ENCODE measurements at regions not wholly inside any gene's neighbourhood (a gene's known extent, or its start where the extent isn't known, plus 50 kb on each side); places are given as distances from the start of the nearest gene placed in this dataset.
"Not testable (repeated sequence)": the region's sequence is repeated elsewhere in the genome, so short reads cannot be mapped to it uniquely, and the experiment has no call there.

DNA sequence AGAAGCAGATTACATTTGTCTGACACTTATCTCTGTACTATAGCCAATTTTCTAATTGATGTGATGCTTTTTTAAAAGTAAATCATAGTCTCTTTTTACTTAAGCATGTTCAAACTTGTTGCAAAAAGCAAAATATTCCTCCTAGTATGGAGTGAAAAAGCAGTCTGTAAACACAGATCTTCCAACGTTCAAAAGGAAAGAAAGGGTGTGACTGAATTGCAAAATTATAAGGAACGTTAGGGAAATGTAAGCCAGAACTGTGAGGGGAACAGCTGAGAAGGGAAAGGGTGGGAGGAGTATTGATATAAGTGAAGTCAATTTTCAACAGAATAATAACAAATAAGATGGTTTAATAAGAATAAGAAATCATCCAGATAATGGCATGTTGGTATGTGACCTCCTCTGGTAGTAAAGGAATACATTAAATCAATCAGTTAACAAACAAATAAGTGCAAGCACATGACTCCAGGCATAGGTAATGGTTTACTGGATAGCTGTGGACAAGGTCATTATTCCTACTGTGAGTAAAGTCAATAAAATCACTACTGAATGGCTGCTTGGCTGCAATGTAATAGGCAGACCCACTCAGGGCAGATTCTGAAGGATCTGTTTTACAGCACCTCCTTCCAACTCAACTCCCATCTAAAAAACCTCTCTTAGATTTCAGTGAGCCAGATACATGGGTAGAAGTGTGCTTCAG is 239.1 kb upstream of the NMUR2 start:
- H3K9me3 Mint-ChIP-seq (ENCODE audit: low read depth, unreplicated experiment), result peaks cover 4% of the 10 kb centered on the region
- no TSS peak for BruUV-seq (replicated peaks)
- no peak for TF ChIP-seq CTCF (IDR thresholded peaks at IDR 0.05; ENCODE audit: unreplicated experiment)
- intact Hi-C loops (cut with micrococcal nuclease; ENCODE audit: unreplicated experiment), result no loop called here
- no peaks in the 10 kb centered on the region for H3K4me1 Mint-ChIP-seq (ENCODE audit: low read depth, unreplicated experiment)
- H3K27ac Mint-ChIP-seq (ENCODE audit: unreplicated experiment), result no peak overlapping the region
- CTCF ChIA-PET, result no interaction called here
- no peak overlapping the region for H3K4me3 Mint-ChIP-seq (ENCODE audit: low read depth, unreplicated experiment)
- DNase-seq, result no peak
- peaks cover 18% of the 10 kb centered on the region for H3K27me3 Mint-ChIP-seq (ENCODE audit: unreplicated experiment)
- no peaks in the 10 kb centered on the region for H3K36me3 Mint-ChIP-seq (ENCODE audit: insufficient read depth, unreplicated experiment)

DNA sequence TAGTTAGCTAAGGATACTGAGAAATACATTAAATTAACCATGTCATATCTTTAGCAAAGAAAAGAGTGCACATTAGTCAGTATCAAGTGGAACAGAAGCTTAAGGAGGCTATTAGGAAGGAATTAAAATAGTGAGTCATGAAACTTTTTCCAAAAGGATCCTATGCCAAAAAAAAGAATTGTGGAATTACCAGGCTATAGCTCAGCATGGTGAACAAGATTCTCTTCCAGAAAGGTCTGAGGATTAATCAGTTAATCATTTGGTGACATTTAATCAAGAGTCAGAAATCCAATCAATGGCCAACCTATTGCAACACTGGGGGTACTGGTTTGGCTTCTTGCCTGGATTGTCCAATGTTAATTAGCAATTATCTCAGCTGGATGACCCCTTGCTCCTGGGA is 244.5 kb upstream of the NMUR2 start:
- DNase-seq, result no peak
- intact Hi-C loops (cut with micrococcal nuclease; ENCODE audit: unreplicated experiment), result no loop called here
- no peak overlapping the region for H3K27ac Mint-ChIP-seq (ENCODE audit: unreplicated experiment)
- H3K4me3 Mint-ChIP-seq (ENCODE audit: low read depth, unreplicated experiment), result no peak overlapping the region
- H3K27me3 Mint-ChIP-seq (ENCODE audit: unreplicated experiment), result peaks cover 18% of the 10 kb centered on the region
- peaks cover 2% of the 10 kb centered on the region for H3K9me3 Mint-ChIP-seq (ENCODE audit: low read depth, unreplicated experiment)
- CTCF ChIA-PET, result no interaction called here
- no TSS peak for BruUV-seq (replicated peaks)
- TF ChIP-seq CTCF (IDR thresholded peaks at IDR 0.05; ENCODE audit: unreplicated experiment), result no peak
- no peaks in the 10 kb centered on the region for H3K4me1 Mint-ChIP-seq (ENCODE audit: low read depth, unreplicated experiment)
- no peaks in the 10 kb centered on the region for H3K36me3 Mint-ChIP-seq (ENCODE audit: insufficient read depth, unreplicated experiment)

- Mint-ChIP-seq H3K36me3 (ENCODE audit: insufficient read depth, unreplicated experiment) (no peaks in the 10 kb centered on the region), H3K4me3 (ENCODE audit: low read depth, unreplicated experiment) (no peak overlapping the region), H3K4me1 (ENCODE audit: low read depth, unreplicated experiment) (no peaks in the 10 kb centered on the region), H3K27ac (ENCODE audit: unreplicated experiment) (no peak overlapping the region), H3K27me3 (ENCODE audit: unreplicated experiment) (peaks cover 18% of the 10 kb centered on the region), H3K9me3 (ENCODE audit: low read depth, unreplicated experiment) (peaks cover 2% of the 10 kb centered on the region)
- no TSS peak for BruUV-seq (replicated peaks)
- TF ChIP-seq CTCF (IDR thresholded peaks at IDR 0.05; ENCODE audit: unreplicated experiment), result no peak
- intact Hi-C loops (cut with micrococcal nuclease; ENCODE audit: unreplicated experiment), result no loop called here
- DNase-seq, result no peak
- CTCF ChIA-PET, result no interaction called here
These were observed 245.3 kb upstream of the NMUR2 start for GRCh38 chr5:152650413-152650812.

GRCh38 chr5:152659470-152659869 is 254.4 kb upstream of the NMUR2 start:
- H3K4me1 Mint-ChIP-seq (ENCODE audit: low read depth, unreplicated experiment); H3K4me3 Mint-ChIP-seq (ENCODE audit: low read depth, unreplicated experiment); CTCF ChIA-PET; intact Hi-C loops (cut with micrococcal nuclease; ENCODE audit: unreplicated experiment); H3K36me3 Mint-ChIP-seq (ENCODE audit: insufficient read depth, unreplicated experiment); DNase-seq; H3K27ac Mint-ChIP-seq (ENCODE audit: unreplicated experiment); H3K27me3 Mint-ChIP-seq (ENCODE audit: unreplicated experiment); BruUV-seq (replicated peaks); H3K9me3 Mint-ChIP-seq (ENCODE audit: low read depth, unreplicated experiment): not testable (repeated sequence)

DNA sequence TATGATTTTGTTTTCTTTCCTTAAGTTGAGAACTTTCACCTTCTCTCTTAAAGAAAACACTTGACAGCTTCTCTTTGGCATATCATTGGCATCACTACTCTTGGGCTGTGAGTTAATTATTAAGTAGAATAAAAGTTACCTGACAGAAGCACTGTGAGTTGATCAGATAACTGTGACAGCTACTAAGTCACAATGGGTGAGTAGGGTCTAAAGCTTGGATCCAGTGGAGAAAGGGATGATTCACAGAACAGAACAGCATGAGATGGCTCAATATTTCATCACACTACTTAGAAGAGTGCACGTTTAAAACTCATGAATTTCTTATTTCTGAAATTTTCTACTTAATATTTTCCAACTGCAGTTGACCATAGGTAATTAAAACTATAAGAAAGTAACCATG is 268.5 kb upstream of the NMUR2 start:
- CTCF ChIA-PET, result no interaction called here
- no TSS peak for BruUV-seq (replicated peaks)
- no peak for TF ChIP-seq CTCF (IDR thresholded peaks at IDR 0.05; ENCODE audit: unreplicated experiment)
- intact Hi-C loops (cut with micrococcal nuclease; ENCODE audit: unreplicated experiment), result no loop called here
- Mint-ChIP-seq H3K4me1 (ENCODE audit: low read depth, unreplicated experiment) (no peaks in the 10 kb centered on the region), H3K27ac (ENCODE audit: unreplicated experiment) (no peak overlapping the region), H3K36me3 (ENCODE audit: insufficient read depth, unreplicated experiment) (no peaks in the 10 kb centered on the region), H3K4me3 (ENCODE audit: low read depth, unreplicated experiment) (no peak overlapping the region), H3K9me3 (ENCODE audit: low read depth, unreplicated experiment) (no peaks in the 10 kb centered on the region), H3K27me3 (ENCODE audit: unreplicated experiment) (peaks cover 9% of the 10 kb centered on the region)
- DNase-seq, result no peak

Measured in Calu3 (cell line).